GM18858 (cell line): ENCODE measurements at regions not wholly inside any gene's neighbourhood (a gene's known extent, or its start where the extent isn't known, plus 50 kb on each side); places are given as distances from the start of the nearest gene placed in this dataset.
"Not testable (repeated sequence)": the region's sequence is repeated elsewhere in the genome, so short reads cannot be mapped to it uniquely, and the experiment has no call there.

Experiments
- ATAC-seq: cut with Tn5 transposase; IDR thresholded peaks from one replicate; pipeline ENCODE4 v1.9.1; 2021; ENCODE audit not compliant: unreplicated experiment

- ATAC-seq = not testable (repeated sequence)
These were observed 133.2 kb upstream of the RASA1 start for GRCh38 chr5:87134513-87134912.

DNA sequence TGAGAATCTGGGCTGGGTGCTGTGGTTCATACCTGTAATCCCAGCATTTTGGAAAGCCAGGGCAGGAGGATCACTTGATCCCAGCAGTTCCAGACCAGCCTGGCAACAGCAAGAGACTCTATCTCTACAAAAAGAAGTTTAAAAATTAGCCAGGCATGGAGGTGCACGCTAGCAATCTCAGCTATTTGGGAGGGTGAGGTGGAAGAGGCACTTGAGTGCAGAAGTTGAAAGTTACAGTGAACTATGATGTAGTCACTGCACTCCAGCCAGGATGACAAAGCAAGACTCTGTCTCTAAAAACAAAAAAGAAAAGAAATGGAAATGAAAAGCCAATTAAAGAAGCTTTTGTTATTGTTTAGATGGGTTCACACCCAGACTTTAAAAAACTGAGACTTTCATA is 131.6 kb upstream of the RASA1 start:
- ATAC-seq = no peak

DNA sequence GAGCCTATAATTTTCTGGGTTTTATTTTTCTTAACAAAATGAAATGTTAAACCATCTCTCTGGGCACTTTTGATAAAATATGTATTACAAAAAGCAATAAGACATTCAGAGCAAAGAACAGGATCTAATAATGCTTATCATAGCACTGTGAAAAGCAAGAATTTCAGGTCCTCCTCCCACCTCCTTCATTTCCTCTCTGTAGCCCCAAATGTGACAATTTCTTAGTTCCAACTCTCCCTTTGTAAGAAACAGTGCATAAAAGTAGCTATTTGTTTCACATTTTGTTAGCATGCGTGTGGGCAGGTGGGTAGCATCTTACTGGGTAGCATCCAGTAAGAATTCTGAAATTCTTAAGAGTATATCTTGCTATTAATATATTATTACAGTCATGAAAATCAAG is 130.9 kb upstream of the RASA1 start:
- no peak for ATAC-seq

DNA sequence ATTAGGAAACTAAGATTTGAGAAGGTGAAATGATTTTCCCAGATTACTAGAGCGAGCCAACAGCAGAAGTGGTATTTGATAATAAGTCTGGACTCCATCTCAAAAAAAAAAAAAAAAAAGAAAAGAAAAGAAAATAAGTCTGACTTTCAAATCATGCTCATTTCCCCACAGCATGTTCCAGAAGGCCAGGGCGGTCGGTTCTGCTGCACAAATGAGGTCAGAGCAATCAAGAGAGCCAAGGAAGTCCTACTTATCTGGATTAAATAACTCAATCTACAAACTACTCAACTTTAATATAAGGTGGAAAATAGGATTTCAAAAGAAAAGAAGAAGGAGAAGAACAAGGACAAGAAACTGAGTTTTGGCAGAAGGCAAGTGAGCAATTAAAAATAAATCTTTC is 130.4 kb upstream of the RASA1 start:
- ATAC-seq = no peak

- ATAC-seq = no peak
These were observed 129.4 kb upstream of the RASA1 start for GRCh38 chr5:87138091-87138805.

DNA sequence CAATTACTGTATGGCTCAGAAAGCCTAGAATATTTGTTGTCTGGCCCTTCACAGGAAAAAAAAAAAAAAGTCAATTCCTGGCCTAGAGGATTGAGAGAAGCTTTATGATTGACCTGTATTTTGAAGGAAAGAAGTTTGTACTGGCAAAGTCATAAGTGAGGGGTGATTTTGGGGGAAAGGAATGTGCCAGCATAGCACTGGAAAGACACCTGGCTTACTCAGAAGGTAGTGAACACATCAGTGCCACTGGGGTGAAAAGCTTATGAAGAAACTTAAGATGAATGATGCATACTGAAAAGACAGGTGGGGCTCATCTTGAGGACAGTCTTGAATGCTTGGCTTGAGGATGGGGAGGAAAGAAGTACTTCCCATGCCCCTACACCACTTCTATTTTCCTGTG is 127.9 kb upstream of the RASA1 start:
- ATAC-seq = no peak

DNA sequence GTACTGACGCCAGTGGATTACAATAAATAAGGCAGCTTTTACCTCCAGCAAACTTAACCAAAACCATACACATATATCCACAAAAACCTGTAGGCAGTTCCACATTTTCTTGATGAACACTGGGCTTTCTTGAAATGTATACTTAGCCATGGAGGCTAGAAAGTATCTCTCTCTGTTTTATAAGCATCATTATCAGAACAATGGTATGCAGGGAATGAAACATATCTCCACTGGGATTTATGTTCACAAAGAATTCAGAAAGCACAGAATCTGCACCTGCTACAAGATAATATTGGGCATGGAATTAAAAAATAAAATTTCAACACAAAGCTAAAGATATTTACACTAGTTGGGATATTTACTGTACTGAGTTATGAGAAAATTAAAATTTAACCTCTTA is 126.1 kb upstream of the RASA1 start:
- no peak for ATAC-seq

DNA sequence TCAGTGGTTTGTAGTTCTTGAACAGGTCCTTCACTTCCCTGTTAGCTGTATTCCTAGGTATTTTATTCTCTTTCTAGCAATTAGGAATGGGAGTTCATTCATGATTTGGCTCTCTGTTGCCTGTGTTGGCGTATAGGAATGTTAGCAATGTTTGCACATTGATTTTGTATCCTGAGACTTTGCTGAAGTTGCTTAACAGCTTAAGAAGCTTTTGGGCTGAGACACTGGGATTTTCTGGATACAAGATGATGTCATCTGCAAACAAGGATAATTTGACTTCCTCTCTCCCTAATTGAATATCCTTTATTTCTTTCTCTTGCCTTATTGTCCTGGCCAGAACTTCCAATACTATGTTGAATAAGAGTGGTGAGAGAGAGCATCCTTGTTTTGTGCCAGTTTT is 121.8 kb upstream of the RASA1 start:
- ATAC-seq = not testable (repeated sequence)

GRCh38 chr5:87147441-87147840 is 120.2 kb upstream of the RASA1 start:
- no peak for ATAC-seq

- ATAC-seq = no peak
These were observed 117.1 kb upstream of the RASA1 start for GRCh38 chr5:87150630-87151029.

DNA sequence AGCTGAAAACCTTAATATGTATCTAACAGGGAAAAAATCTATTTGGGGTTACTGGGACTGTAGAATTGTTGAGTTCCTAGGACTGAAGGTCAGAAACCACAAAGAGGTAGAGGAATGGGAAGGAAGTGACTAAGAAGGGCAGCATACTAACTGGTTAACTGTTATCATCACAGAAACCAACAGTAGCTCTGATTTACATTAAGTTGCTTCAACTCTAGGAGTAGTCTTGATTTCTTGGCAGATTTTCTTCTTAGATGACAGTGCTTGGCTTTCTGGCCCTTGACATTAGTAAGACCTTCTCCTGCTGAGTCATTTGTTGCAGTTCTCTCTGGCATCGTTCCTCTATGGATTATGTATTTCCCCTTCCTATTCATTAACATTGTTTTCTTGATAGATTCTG is 116.1 kb upstream of the RASA1 start:
- peak; percentile 73 for ATAC-seq

DNA sequence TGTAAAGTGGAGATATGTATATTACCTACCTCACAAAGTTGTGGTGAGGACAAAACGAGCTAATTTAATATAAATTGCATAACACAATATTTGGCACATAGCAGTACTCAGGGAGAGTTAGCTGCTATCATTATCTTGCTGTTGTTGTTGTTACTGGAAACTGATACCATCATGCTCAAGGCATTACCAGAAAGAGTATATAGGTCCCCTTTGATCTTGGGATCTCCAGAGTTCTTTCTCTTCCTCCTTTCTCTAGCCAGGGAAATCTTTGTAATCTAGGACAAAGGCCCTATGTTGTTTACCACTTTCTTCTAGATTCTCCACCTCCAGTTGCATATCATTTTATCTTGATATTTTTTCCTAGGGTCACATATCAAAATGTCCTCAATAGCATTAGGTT is 114.8 kb upstream of the RASA1 start:
- no peak for ATAC-seq

- ATAC-seq = no peak
These were observed 113.5 kb upstream of the RASA1 start for GRCh38 chr5:87154191-87154590.

DNA sequence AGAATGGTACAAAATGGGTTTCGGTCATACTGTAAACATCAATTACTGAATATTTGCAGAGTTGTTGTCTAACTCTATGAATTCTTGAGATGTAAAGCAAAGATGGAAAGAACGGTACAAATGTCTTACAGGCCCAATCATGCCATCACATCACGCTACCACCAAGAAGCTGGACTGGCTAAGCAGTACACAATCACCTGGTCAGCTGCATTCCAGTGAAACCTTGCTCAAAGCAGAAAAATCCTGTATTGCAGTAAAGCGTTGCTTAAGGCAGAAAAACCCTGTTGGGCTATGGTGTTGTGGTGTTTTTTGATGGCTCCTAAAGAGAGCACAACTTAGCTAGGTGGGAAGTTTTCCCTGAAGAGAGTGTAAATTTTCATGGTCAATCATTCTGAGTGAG is 112.6 kb upstream of the RASA1 start:
- no peak for ATAC-seq

DNA sequence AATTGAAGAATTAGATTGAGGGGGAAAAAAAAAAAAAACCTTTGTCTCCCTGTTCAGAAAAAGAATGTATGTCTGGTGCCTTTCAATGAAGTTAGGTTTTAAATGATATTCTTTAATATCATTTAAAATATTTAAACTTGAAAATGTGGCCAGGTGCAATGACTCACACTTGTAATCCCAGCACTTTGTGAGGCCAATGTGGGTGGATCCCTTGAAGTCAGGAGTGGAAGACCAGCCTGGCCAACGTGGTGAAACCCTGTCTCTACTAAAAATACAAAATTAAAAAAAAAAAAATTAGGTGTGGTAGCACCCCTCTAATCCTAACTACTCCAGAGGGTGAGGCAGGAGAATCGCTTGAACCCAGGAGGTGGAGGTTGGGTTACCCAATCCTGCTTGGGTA is 111.1 kb upstream of the RASA1 start:
- no peak for ATAC-seq

DNA sequence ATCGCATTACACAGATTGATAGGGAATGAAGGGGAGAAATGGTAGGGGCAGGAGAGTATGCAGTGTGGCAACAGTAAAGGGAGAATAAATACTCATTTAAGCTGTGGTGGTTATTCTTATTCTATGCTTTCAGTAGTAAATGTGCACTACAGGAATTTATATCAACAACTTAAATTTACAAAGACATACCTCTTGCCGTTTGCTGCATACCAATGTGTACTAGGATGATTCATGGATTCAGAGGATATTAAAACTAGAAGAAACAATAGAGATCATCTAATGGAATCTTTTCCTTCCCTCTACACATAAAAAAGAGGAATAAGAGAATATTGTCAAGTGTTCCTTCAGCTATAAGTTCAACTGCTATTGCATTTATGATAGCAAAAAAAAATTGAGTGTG is 103.3 kb upstream of the RASA1 start:
- ATAC-seq = no peak

- ATAC-seq = no peak
These were observed 98.2 kb upstream of the RASA1 start for GRCh38 chr5:87169300-87169991.

DNA sequence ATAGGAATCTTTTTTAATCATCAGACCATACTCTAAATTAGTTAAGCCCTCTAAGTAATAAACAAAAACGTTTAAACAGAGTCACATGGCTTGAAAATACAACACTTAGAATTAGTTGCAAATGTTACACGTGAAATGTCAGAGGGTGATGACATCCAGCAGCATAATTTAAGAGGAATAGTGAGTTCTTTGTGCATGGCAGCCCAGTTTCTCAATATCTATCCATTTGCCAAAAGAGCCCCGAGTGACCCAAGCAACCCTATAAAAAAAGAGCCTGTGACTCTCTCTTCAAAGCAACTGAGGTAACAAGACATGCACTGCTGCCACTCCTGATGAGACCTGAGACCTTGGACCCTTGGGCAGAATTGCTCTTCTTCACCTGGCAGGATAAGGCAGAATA is 96.9 kb upstream of the RASA1 start:
- no peak for ATAC-seq

- ATAC-seq = no peak
These were observed 85.0 kb upstream of the RASA1 start for GRCh38 chr5:87182649-87183048.

DNA sequence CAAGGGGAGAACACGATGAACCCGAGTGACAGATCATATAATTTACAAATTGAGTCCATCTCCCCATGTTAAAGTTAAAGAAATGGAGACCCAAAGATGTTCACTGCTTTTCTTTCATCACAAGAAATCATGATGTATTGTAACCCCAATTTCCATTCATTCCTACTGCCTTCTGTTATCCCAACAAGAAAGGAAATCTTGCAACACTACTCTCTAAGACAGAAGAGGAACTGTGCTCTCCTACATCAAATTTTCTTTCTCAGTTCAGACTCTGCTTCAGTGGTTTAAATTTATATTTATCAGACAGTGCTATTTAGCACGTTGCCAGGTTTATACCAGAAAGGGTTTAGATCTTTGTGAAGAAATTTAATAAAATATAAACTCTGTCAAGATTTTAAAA is 83.8 kb upstream of the RASA1 start:
- no peak for ATAC-seq

DNA sequence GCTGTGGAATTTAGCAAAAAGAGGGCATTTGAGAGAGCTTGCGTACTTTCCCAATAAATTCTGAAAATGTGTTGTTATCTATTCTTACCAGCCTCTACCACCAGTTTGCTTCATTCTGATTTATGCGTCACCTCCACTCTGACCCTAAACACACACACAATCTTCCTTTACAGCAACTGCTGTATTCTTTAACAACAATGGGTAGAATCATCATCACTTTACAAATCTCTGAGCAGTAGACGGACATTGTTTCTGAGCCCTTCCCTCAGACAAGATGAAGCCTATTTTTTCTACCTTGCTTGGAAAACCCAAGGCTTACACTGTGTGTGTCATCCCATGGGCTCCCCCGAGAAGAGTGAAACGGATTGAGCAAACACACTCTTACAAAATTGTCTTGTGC is 83.1 kb upstream of the RASA1 start:
- no peak for ATAC-seq

GRCh38 chr5:87185838-87186237 is 81.8 kb upstream of the RASA1 start:
- ATAC-seq = no peak

- no peak for ATAC-seq
These were observed 79.3 kb upstream of the RASA1 start for GRCh38 chr5:87188391-87188790.
